ENCODE measurements at regions not wholly inside any gene's neighbourhood (a gene's known extent, or its start where the extent isn't known, plus 50 kb on each side); places are given as distances from the start of the nearest gene placed in this dataset.

DNA sequence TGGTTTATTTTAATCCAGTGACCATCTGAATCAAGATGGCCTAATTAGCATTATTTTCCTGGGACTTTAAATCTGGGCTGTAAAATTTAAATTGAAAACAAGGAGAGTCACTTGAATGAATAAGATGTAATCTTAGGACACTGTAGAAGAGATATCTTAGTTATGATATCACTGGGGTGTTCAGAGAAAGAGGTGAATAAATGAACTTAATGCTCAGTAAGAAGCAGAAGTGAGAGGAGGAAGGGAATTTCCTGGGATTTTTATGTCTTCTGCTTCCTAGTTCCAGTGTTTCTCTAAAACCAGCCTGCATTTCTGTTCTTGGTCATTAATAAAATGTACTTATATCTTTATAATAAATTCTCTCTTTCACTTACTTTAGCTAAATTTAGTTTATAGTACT is 136.8 kb upstream of the PTPRK start (continued):
- TF ChIP-seq, protein P1, sequence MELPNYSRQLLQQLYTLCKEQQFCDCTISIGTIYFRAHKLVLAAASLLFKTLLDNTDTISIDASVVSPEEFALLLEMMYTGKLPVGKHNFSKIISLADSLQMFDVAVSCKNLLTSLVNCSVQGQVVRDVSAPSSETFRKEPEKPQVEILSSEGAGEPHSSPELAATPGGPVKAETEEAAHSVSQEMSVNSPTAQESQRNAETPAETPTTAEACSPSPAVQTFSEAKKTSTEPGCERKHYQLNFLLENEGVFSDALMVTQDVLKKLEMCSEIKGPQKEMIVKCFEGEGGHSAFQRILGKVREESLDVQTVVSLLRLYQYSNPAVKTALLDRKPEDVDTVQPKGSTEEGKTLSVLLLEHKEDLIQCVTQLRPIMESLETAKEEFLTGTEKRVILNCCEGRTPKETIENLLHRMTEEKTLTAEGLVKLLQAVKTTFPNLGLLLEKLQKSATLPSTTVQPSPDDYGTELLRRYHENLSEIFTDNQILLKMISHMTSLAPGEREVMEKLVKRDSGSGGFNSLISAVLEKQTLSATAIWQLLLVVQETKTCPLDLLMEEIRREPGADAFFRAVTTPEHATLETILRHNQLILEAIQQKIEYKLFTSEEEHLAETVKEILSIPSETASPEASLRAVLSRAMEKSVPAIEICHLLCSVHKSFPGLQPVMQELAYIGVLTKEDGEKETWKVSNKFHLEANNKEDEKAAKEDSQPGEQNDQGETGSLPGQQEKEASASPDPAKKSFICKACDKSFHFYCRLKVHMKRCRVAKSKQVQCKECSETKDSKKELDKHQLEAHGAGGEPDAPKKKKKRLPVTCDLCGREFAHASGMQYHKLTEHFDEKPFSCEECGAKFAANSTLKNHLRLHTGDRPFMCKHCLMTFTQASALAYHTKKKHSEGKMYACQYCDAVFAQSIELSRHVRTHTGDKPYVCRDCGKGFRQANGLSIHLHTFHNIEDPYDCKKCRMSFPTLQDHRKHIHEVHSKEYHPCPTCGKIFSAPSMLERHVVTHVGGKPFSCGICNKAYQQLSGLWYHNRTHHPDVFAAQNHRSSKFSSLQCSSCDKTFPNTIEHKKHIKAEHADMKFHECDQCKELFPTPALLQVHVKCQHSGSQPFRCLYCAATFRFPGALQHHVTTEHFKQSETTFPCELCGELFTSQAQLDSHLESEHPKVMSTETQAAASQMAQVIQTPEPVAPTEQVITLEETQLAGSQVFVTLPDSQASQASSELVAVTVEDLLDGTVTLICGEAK (IDR thresholded peaks at IDR 0.05; ENCODE audit: borderline replicate concordance) = no peak
- TF ChIP-seq, protein P2, sequence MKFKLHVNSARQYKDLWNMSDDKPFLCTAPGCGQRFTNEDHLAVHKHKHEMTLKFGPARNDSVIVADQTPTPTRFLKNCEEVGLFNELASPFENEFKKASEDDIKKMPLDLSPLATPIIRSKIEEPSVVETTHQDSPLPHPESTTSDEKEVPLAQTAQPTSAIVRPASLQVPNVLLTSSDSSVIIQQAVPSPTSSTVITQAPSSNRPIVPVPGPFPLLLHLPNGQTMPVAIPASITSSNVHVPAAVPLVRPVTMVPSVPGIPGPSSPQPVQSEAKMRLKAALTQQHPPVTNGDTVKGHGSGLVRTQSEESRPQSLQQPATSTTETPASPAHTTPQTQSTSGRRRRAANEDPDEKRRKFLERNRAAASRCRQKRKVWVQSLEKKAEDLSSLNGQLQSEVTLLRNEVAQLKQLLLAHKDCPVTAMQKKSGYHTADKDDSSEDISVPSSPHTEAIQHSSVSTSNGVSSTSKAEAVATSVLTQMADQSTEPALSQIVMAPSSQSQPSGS (IDR thresholded peaks at IDR 0.05; ENCODE audit: low read length) = peak; percentile 46
- TF ChIP-seq, protein P3, sequence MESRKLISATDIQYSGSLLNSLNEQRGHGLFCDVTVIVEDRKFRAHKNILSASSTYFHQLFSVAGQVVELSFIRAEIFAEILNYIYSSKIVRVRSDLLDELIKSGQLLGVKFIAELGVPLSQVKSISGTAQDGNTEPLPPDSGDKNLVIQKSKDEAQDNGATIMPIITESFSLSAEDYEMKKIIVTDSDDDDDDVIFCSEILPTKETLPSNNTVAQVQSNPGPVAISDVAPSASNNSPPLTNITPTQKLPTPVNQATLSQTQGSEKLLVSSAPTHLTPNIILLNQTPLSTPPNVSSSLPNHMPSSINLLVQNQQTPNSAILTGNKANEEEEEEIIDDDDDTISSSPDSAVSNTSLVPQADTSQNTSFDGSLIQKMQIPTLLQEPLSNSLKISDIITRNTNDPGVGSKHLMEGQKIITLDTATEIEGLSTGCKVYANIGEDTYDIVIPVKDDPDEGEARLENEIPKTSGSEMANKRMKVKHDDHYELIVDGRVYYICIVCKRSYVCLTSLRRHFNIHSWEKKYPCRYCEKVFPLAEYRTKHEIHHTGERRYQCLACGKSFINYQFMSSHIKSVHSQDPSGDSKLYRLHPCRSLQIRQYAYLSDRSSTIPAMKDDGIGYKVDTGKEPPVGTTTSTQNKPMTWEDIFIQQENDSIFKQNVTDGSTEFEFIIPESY (IDR thresholded peaks at IDR 0.05) = no peak
- no peak for TF ChIP-seq BHLHE40 (IDR thresholded peaks at IDR 0.05; ENCODE audit: borderline replicate concordance in 1 of 2, low read depth in 2 of 2, low read length in 1 of 2)
- TF ChIP-seq TBL1XR1 (IDR thresholded peaks at IDR 0.05; ENCODE audit: low read depth, low read length) = no peak
- TF ChIP-seq TAF1 (IDR thresholded peaks at IDR 0.05; ENCODE audit: borderline replicate concordance, low read depth, low read length) = no peak
- TF ChIP-seq YY1 (IDR thresholded peaks at IDR 0.05; ENCODE audit: low read depth, low read length) = no peak
- TF ChIP-seq, protein P4, sequence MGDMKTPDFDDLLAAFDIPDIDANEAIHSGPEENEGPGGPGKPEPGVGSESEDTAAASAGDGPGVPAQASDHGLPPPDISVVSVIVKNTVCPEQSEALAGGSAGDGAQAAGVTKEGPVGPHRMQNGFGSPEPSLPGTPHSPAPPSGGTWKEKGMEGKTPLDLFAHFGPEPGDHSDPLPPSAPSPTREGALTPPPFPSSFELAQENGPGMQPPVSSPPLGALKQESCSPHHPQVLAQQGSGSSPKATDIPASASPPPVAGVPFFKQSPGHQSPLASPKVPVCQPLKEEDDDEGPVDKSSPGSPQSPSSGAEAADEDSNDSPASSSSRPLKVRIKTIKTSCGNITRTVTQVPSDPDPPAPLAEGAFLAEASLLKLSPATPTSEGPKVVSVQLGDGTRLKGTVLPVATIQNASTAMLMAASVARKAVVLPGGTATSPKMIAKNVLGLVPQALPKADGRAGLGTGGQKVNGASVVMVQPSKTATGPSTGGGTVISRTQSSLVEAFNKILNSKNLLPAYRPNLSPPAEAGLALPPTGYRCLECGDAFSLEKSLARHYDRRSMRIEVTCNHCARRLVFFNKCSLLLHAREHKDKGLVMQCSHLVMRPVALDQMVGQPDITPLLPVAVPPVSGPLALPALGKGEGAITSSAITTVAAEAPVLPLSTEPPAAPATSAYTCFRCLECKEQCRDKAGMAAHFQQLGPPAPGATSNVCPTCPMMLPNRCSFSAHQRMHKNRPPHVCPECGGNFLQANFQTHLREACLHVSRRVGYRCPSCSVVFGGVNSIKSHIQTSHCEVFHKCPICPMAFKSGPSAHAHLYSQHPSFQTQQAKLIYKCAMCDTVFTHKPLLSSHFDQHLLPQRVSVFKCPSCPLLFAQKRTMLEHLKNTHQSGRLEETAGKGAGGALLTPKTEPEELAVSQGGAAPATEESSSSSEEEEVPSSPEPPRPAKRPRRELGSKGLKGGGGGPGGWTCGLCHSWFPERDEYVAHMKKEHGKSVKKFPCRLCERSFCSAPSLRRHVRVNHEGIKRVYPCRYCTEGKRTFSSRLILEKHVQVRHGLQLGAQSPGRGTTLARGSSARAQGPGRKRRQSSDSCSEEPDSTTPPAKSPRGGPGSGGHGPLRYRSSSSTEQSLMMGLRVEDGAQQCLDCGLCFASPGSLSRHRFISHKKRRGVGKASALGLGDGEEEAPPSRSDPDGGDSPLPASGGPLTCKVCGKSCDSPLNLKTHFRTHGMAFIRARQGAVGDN (IDR thresholded peaks at IDR 0.05) = no peak
- TF ChIP-seq HDAC6 (IDR thresholded peaks at IDR 0.05; ENCODE audit: unreplicated experiment) = no peak
- no peak for TF ChIP-seq BRCA1 (IDR thresholded peaks at IDR 0.05; ENCODE audit: low read depth, low read length)
- TF ChIP-seq MYC (IDR thresholded peaks at IDR 0.05; ENCODE audit: insufficient read depth, insufficient read length, insufficient replicate concordance, low read length, severe bottlenecking) = no peak
- no peak for TF ChIP-seq HDAC2 (IDR thresholded peaks at IDR 0.05)
- TF ChIP-seq, protein P5, sequence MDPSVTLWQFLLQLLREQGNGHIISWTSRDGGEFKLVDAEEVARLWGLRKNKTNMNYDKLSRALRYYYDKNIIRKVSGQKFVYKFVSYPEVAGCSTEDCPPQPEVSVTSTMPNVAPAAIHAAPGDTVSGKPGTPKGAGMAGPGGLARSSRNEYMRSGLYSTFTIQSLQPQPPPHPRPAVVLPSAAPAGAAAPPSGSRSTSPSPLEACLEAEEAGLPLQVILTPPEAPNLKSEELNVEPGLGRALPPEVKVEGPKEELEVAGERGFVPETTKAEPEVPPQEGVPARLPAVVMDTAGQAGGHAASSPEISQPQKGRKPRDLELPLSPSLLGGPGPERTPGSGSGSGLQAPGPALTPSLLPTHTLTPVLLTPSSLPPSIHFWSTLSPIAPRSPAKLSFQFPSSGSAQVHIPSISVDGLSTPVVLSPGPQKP (IDR thresholded peaks at IDR 0.05; ENCODE audit: low read depth, low read length) = no peak
- TF ChIP-seq RCOR1 (conservative IDR thresholded peaks at IDR 0.05; ENCODE audit: low read depth, low read length) = no peak
- TF ChIP-seq, protein P6, sequence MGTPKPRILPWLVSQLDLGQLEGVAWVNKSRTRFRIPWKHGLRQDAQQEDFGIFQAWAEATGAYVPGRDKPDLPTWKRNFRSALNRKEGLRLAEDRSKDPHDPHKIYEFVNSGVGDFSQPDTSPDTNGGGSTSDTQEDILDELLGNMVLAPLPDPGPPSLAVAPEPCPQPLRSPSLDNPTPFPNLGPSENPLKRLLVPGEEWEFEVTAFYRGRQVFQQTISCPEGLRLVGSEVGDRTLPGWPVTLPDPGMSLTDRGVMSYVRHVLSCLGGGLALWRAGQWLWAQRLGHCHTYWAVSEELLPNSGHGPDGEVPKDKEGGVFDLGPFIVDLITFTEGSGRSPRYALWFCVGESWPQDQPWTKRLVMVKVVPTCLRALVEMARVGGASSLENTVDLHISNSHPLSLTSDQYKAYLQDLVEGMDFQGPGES (IDR thresholded peaks at IDR 0.05) = no peak
- TF ChIP-seq ESRRA (IDR thresholded peaks at IDR 0.05; ENCODE audit: low read length) = no peak
- peak; percentile 54; the same call in 1 of the 2 replicates for TF ChIP-seq DPF2 (IDR thresholded peaks at IDR 0.05)

Measured in GM12878 (cell line).